ENCODE measurements at regions not wholly inside any gene's neighbourhood (a gene's known extent, or its start where the extent isn't known, plus 50 kb on each side); places are given as distances from the start of the nearest gene placed in this dataset.
A peak's percentile ranks its signal among the peaks of the same experiment; 100 is the strongest.

GRCh38 chr4:123553733-123554637 is 157.4 kb downstream of the SPRY1 start:
- Histone ChIP-seq H3K4me3 (no peak overlapping the region), H3K4me1 (replicated peaks in 1 of 2) (peaks cover 17 to 27% of the 10 kb centered on the region in 2 donors), H3K27ac (no peak overlapping the region)
- ATAC-seq (replicated peaks in 6 of 8), result peak in 3 of 8 experiments; percentile 55 to 63 (median 55)
- in situ Hi-C loops (cut with MboI; ENCODE audit: low pct_unique_long_range_greater_than_20kb in 2 of 9, low sequenced_read_pairs in 9 of 9, unreplicated experiment in 9 of 9), result no loop called here
- WGBS, 10 experiments, result 20 to 100% (median 80%) methylated on average over 1 to 3 of the region's 3 CpGs; no CpG with 5 or more reads in 3 of the 10 experiments

- ATAC-seq (replicated peaks in 6 of 8), result peak in 3 of 8 experiments; percentile 62 to 78 (median 64)
- Histone ChIP-seq H3K4me3 (no peak overlapping the region), H3K27ac (peak overlapping the region in 1 of 2 donors; percentile 80), H3K4me1 (replicated peaks in 1 of 2) (peaks cover 17 to 27% of the 10 kb centered on the region in 2 donors)
- WGBS, 10 experiments, result 34 to 86% (median 57%) methylated on average over 2 to 5 of the region's 5 CpGs; no CpG with 5 or more reads in 1 of the 10 experiments
- in situ Hi-C loops (cut with MboI; ENCODE audit: low pct_unique_long_range_greater_than_20kb in 2 of 9, low sequenced_read_pairs in 9 of 9, unreplicated experiment in 9 of 9), result no loop called here
These were observed 158.2 kb downstream of the SPRY1 start for GRCh38 chr4:123554801-123555232.

GRCh38 chr4:123555233-123555806 is 158.7 kb downstream of the SPRY1 start:
- Histone ChIP-seq H3K4me3 (no peak overlapping the region), H3K4me1 (replicated peaks in 1 of 2) (peaks cover 17 to 27% of the 10 kb centered on the region in 2 donors), H3K27ac (peak overlapping the region in 1 of 2 donors; percentile 80)
- peak; percentile 15 to 94 (median 60) for ATAC-seq (replicated peaks in 6 of 8)
- in situ Hi-C loops (cut with MboI; ENCODE audit: low pct_unique_long_range_greater_than_20kb in 2 of 9, low sequenced_read_pairs in 9 of 9, unreplicated experiment in 9 of 9), result no loop called here
- WGBS, 10 experiments, result 15 to 74% (median 47%) methylated on average over 1 to 7 of the region's 9 CpGs

GRCh38 chr4:123555807-123556273 is 159.2 kb downstream of the SPRY1 start:
- peak in 7 of 8 experiments; percentile 9 to 69 (median 16) for ATAC-seq (replicated peaks in 6 of 8)
- in situ Hi-C loops (cut with MboI; ENCODE audit: low pct_unique_long_range_greater_than_20kb in 2 of 9, low sequenced_read_pairs in 9 of 9, unreplicated experiment in 9 of 9), result no loop called here
- Histone ChIP-seq H3K4me3 (no peak overlapping the region), H3K27ac (peak overlapping the region in 1 of 2 donors; percentile 42), H3K4me1 (replicated peaks in 1 of 2) (peaks cover 17 to 27% of the 10 kb centered on the region in 2 donors)
- WGBS, 10 experiments, result 0 to 65% (median 27%) methylated on average over 1 to 6 of the region's 6 CpGs; no CpG with 5 or more reads in 4 of the 10 experiments

GRCh38 chr4:123556526-123556925 is 159.9 kb downstream of the SPRY1 start:
- ATAC-seq (replicated peaks in 6 of 8), result no peak
- H3K4me3 ChIP-seq, result no peak overlapping the region
- in situ Hi-C loops (cut with MboI; ENCODE audit: low pct_unique_long_range_greater_than_20kb in 2 of 9, low sequenced_read_pairs in 9 of 9, unreplicated experiment in 9 of 9), result no loop called here
- 70 to 100% (median 83%) methylated on average over 1 to 4 of the region's 4 CpGs; no CpG with 5 or more reads in 1 of the 10 experiments for WGBS, 10 experiments
- peaks cover 17 to 27% of the 10 kb centered on the region in 2 donors for H3K4me1 ChIP-seq (replicated peaks in 1 of 2)
- no peak overlapping the region for H3K27ac ChIP-seq

- 40 to 100% (median 78%) methylated on average over 1 to 4 of the region's 4 CpGs; no CpG with 5 or more reads in 1 of the 10 experiments for WGBS, 10 experiments
- no peak for ATAC-seq (replicated peaks in 6 of 8)
These were observed 161.4 kb downstream of the SPRY1 start for GRCh38 chr4:123557857-123558536.

GRCh38 chr4:123558865-123559264 is 162.3 kb downstream of the SPRY1 start:
- ATAC-seq (replicated peaks in 6 of 8), result no peak
- Histone ChIP-seq H3K4me1 (replicated peaks in 1 of 2) (peaks cover 17 to 25% of the 10 kb centered on the region in 2 donors), H3K4me3 (no peak overlapping the region), H3K27ac (no peak overlapping the region)
- in situ Hi-C loops (cut with MboI; ENCODE audit: low pct_unique_long_range_greater_than_20kb in 2 of 9, low sequenced_read_pairs in 9 of 9, unreplicated experiment in 9 of 9), result no loop called here
- 82 to 100% (median 100%) methylated on average over 1 of the region's 1 CpG; no CpG with 5 or more reads in 6 of the 10 experiments for WGBS, 10 experiments

More at GRCh38 chr4:123557857-123558536, 161.4 kb downstream of the SPRY1 start:
- in situ Hi-C loops (cut with MboI; ENCODE audit: low pct_unique_long_range_greater_than_20kb in 2 of 9, low sequenced_read_pairs in 9 of 9, unreplicated experiment in 9 of 9), result no loop called here
- H3K4me3 ChIP-seq, result no peak overlapping the region
- H3K27ac ChIP-seq, result no peak overlapping the region
- peaks cover 17 to 27% of the 10 kb centered on the region in 2 donors for H3K4me1 ChIP-seq (replicated peaks in 1 of 2)

- H3K4me1 ChIP-seq (replicated peaks in 1 of 2), result peaks cover 7 to 12% of the 10 kb centered on the region in 2 donors
- WGBS, 10 experiments, result 53 to 86% (median 69%) methylated on average over 3 to 6 of the region's 7 CpGs; no CpG with 5 or more reads in 1 of the 10 experiments
- ATAC-seq (replicated peaks in 6 of 8), result no peak
- H3K4me3 ChIP-seq, result no peak overlapping the region
- in situ Hi-C loops (cut with MboI; ENCODE audit: low pct_unique_long_range_greater_than_20kb in 2 of 9, low sequenced_read_pairs in 9 of 9, unreplicated experiment in 9 of 9), result no loop called here
- H3K27ac ChIP-seq, result no peak overlapping the region
These were observed 163.6 kb downstream of the SPRY1 start for GRCh38 chr4:123559955-123560871.

GRCh38 chr4:123561525-123561924 is 164.9 kb downstream of the SPRY1 start:
- in situ Hi-C loops (cut with MboI; ENCODE audit: low pct_unique_long_range_greater_than_20kb in 2 of 9, low sequenced_read_pairs in 9 of 9, unreplicated experiment in 9 of 9), result no loop called here
- Histone ChIP-seq H3K4me1 (replicated peaks in 1 of 2) (no peaks in the 10 kb centered on the region), H3K27ac (no peak overlapping the region), H3K4me3 (no peak overlapping the region)
- ATAC-seq (replicated peaks in 6 of 8), result no peak
- 0 to 100% (median 34%) methylated on average over 1 of the region's 1 CpG; no CpG with 5 or more reads in 6 of the 10 experiments for WGBS, 10 experiments

- WGBS, 10 experiments, result 33 to 94% (median 73%) methylated on average over 1 to 4 of the region's 4 CpGs
- peak in 1 of 8 experiments; percentile 27 for ATAC-seq (replicated peaks in 6 of 8)
- in situ Hi-C loops (cut with MboI; ENCODE audit: low pct_unique_long_range_greater_than_20kb in 2 of 9, low sequenced_read_pairs in 9 of 9, unreplicated experiment in 9 of 9), result no loop called here
These were observed 166.6 kb downstream of the SPRY1 start for GRCh38 chr4:123562994-123563750.

GRCh38 chr4:123564758-123565346 is 168.3 kb downstream of the SPRY1 start:
- in situ Hi-C loops (cut with MboI; ENCODE audit: low pct_unique_long_range_greater_than_20kb in 2 of 9, low sequenced_read_pairs in 9 of 9, unreplicated experiment in 9 of 9), result no loop called here

More at GRCh38 chr4:123562994-123563750, 166.6 kb downstream of the SPRY1 start:
- Histone ChIP-seq H3K27ac (no peak overlapping the region), H3K4me3 (no peak overlapping the region), H3K4me1 (replicated peaks in 1 of 2) (no peaks in the 10 kb centered on the region)

More at GRCh38 chr4:123564758-123565346, 168.3 kb downstream of the SPRY1 start:
- 42 to 71% (median 55%) methylated on average over 2 to 6 of the region's 6 CpGs; no CpG with 5 or more reads in 1 of the 10 experiments for WGBS, 10 experiments
- Histone ChIP-seq H3K4me1 (replicated peaks in 1 of 2) (no peaks in the 10 kb centered on the region), H3K4me3 (no peak overlapping the region), H3K27ac (no peak overlapping the region)
- ATAC-seq (replicated peaks in 6 of 8), result peak in 4 of 8 experiments; percentile 53 to 98 (median 92)

Measured in motor neuron (in vitro differentiated cells).